ENCODE measurements at regions not wholly inside any gene's neighbourhood (a gene's known extent, or its start where the extent isn't known, plus 50 kb on each side); places are given as distances from the start of the nearest gene placed in this dataset.

GRCh38 chr2:119086327-119086726 lies 72.2 kb downstream of the C1QL2 start:
- intact Hi-C loops (cut with micrococcal nuclease; ENCODE audit: unreplicated experiment): no loop called here
- peaks cover 19% of the 10 kb centered on the region for H3K4me1 ChIP-seq (ENCODE audit: insufficient read depth, low read length)
- H3K79me2 ChIP-seq (ENCODE audit: insufficient read depth, low read length): no peaks in the 10 kb centered on the region
- ChIA-PET CTCF (ENCODE audit: low intra/inter-chr PET ratio, low total read pairs) (no interaction called here), POLR2A (no interaction called here)
- BruUV-seq (replicated peaks): no TSS peak
- no peak overlapping the region for H3K9ac ChIP-seq (ENCODE audit: insufficient read depth, low read depth, low read length)
- no peak overlapping the region for H2AFZ ChIP-seq (ENCODE audit: low read length)
- 24% methylated on average over 8 of the region's 8 CpGs for WGBS (ENCODE audit: low lambda C conversion rate)
- FAIRE-seq: peak; percentile 52
- no peaks in the 10 kb centered on the region for H3K9me3 ChIP-seq (ENCODE audit: low read length)
- no peak overlapping the region for H3K4me3 ChIP-seq (replicated peaks in 1 of 3; ENCODE audit: insufficient read depth in 1 of 3, low read depth in 2 of 3, low read length in 3 of 3)
- H3K27ac ChIP-seq (ENCODE audit: extremely low read length, insufficient read depth, low read length): no peak overlapping the region
- no peak for DNase-seq (ENCODE audit: low spot score)
- no peak overlapping the region for H3K4me2 ChIP-seq (ENCODE audit: low read depth, low read length)
- TF ChIP-seq DMAP1 (CRISPR knock-in tag; IDR thresholded peaks at IDR 0.05): no peak
- ATAC-seq: no peak
- H3K36me3 ChIP-seq (replicated peaks in 1 of 2; ENCODE audit: control insufficient read depth in 1 of 2, insufficient read depth in 2 of 2, low read length in 2 of 2): no peaks in the 10 kb centered on the region
- H4K20me1 ChIP-seq (ENCODE audit: insufficient read depth, low read length): no peaks in the 10 kb centered on the region
- in situ Hi-C loops (cut with HindIII; ENCODE audit: extremely low pct_ligation_motif_present, low pct_unique_long_range_greater_than_20kb): no loop called here
- H3K27me3 ChIP-seq (ENCODE audit: control insufficient read depth in 1 of 2, insufficient read depth in 2 of 2, low read length in 2 of 2): peaks cover 0 to 15% of the 10 kb centered on the region in 2 experiments; a peak in 1 of 5 replicates

- DNase-seq (ENCODE audit: low spot score): peak; percentile 40
- TF ChIP-seq RXRB (CRISPR knock-in tag; IDR thresholded peaks at IDR 0.05; ENCODE audit: borderline replicate concordance) (no peak), ZNF44 (CRISPR knock-in tag; IDR thresholded peaks at IDR 0.05) (no peak), DZIP1 (CRISPR knock-in tag; IDR thresholded peaks at IDR 0.05) (no peak), SRSF1 (optimal IDR thresholded peaks at IDR 0.05; ENCODE audit: low read depth, low read length) (no peak), SCMH1 (CRISPR knock-in tag; IDR thresholded peaks at IDR 0.05; ENCODE audit: borderline replicate concordance) (no peak), ZNF251 (CRISPR knock-in tag; IDR thresholded peaks at IDR 0.05) (no peak), RARG (CRISPR knock-in tag; IDR thresholded peaks at IDR 0.05; ENCODE audit: low read depth) (no peak), NR2F6 (IDR thresholded peaks at IDR 0.05) (peak; percentile 20; the same call in 1 of the 2 replicates), NR2F6 (CRISPR knock-in tag; IDR thresholded peaks at IDR 0.05) (no peak), FOSL1 (CRISPR knock-in tag; IDR thresholded peaks at IDR 0.05; ENCODE audit: borderline replicate concordance) (0 out of 2 replicates have a peak, but pooled peaks have one; percentile 44), ZFP36L1 (CRISPR knock-in tag; IDR thresholded peaks at IDR 0.05) (no peak), ZNF30 (CRISPR knock-in tag; IDR thresholded peaks at IDR 0.05) (no peak), ZNF704 (CRISPR knock-in tag; IDR thresholded peaks at IDR 0.05; ENCODE audit: borderline replicate concordance) (no peak), NR2C2 (CRISPR knock-in tag; IDR thresholded peaks at IDR 0.05; ENCODE audit: borderline replicate concordance) (0 out of 2 replicates have a peak, but pooled peaks have one; percentile 20)
- TF ChIP-seq, protein P1, sequence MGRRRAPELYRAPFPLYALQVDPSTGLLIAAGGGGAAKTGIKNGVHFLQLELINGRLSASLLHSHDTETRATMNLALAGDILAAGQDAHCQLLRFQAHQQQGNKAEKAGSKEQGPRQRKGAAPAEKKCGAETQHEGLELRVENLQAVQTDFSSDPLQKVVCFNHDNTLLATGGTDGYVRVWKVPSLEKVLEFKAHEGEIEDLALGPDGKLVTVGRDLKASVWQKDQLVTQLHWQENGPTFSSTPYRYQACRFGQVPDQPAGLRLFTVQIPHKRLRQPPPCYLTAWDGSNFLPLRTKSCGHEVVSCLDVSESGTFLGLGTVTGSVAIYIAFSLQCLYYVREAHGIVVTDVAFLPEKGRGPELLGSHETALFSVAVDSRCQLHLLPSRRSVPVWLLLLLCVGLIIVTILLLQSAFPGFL (CRISPR knock-in tag; IDR thresholded peaks at IDR 0.05): no peak
These were observed 72.9 kb downstream of the C1QL2 start for GRCh38 chr2:119085613-119086012.

More at GRCh38 chr2:119085613-119086012, 72.9 kb downstream of the C1QL2 start:
- in situ Hi-C loops (cut with HindIII; ENCODE audit: extremely low pct_ligation_motif_present, low pct_unique_long_range_greater_than_20kb): no loop called here
- H3K27me3 ChIP-seq (ENCODE audit: control insufficient read depth in 1 of 2, insufficient read depth in 2 of 2, low read length in 2 of 2): peaks cover 0 to 13% of the 10 kb centered on the region in 2 experiments; a peak in 1 of 5 replicates
- peaks cover 19% of the 10 kb centered on the region for H3K4me1 ChIP-seq (ENCODE audit: insufficient read depth, low read length)
- peak; percentile 69 for FAIRE-seq
- H4K20me1 ChIP-seq (ENCODE audit: insufficient read depth, low read length): no peaks in the 10 kb centered on the region
- ATAC-seq: no peak
- H3K79me2 ChIP-seq (ENCODE audit: insufficient read depth, low read length): no peaks in the 10 kb centered on the region
- no peak overlapping the region for H3K4me2 ChIP-seq (ENCODE audit: low read depth, low read length)
- H3K27ac ChIP-seq (ENCODE audit: extremely low read length, insufficient read depth, low read length): no peak overlapping the region
- no peaks in the 10 kb centered on the region for H3K9me3 ChIP-seq (ENCODE audit: low read length)
- H3K4me3 ChIP-seq (replicated peaks in 1 of 3; ENCODE audit: insufficient read depth in 1 of 3, low read depth in 2 of 3, low read length in 3 of 3): no peak overlapping the region
- no peak overlapping the region for H2AFZ ChIP-seq (ENCODE audit: low read length)
- intact Hi-C loops (cut with micrococcal nuclease; ENCODE audit: unreplicated experiment): no loop called here
- no peak overlapping the region for H3K9ac ChIP-seq (ENCODE audit: insufficient read depth, low read depth, low read length)
- POLR2A ChIA-PET: no interaction called here
- H3K36me3 ChIP-seq (replicated peaks in 1 of 2; ENCODE audit: control insufficient read depth in 1 of 2, insufficient read depth in 2 of 2, low read length in 2 of 2): no peaks in the 10 kb centered on the region
- CTCF ChIA-PET (ENCODE audit: low intra/inter-chr PET ratio, low total read pairs): no interaction called here
- BruUV-seq (replicated peaks): no TSS peak
- 2% methylated on average over 6 of the region's 6 CpGs for whole genome bisulfite sequencing (ENCODE audit: low lambda C conversion rate)

Data from HepG2 (cell line).